Embryonic facial prominence (tissue), 1 donor: ENCODE measurements at regions not wholly inside any gene's neighbourhood (a gene's known extent, or its start where the extent isn't known, plus 50 kb on each side); places are given as distances from the start of the nearest gene placed in this dataset.

Source experiments
- DNase-seq: peaks from one replicate; pipeline ENCODE4 v3.0.0-alpha.2; 2016; ENCODE audit errors: extremely low spot score

DNA sequence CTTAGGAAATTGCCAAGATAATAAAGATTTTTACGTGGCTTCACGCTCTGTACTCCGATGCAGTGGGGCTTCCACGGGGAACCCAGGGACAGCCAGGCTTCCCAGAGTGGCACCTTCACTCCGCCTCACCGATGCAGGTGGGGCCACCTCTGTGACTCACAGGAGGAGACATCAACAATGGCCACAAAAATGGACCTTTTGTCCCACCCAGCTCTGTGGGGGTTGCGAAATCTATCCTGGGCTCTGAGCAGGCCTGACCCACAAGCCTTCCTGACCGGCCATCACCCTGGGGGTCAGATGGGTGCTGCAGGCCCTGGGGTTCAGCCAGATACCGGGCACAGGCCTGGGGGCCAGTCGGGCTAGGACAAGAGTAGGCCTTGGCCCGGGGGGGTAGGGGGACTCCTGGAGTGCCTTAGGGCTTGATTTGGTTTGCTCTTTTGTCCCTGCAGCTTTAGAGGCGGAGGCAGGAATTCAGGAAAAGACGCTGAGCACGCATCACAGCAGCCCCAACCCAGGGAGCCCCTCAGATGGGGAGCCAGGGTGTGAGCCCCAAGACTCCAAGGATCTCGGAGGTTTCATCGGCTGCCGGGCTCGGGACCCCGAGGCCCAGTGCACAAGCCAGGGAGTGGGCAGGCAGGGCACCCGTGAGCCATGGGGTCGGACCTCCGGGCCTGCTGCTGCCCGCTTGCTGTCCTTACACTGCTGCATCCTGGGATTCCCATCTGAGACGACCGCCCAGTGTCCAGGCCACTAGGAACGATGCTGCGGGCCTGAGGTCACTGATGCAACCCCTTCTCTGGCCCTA, 136.5 kb upstream of the NKX1-1 start:
- DNase-seq = no peak

DNA sequence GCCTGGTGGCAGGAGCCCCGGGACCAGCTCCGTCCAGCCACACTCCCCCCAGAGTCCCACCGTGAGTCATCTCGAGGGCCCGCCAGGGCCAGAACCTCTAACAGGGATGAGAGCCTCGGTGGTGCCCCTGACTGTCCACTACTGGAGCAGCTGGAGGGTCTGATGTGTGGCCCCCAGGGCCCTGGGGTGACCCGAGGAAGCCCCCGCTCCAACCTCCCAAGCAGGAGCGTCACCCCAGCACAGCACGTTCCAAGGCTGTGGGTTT, 135.9 kb upstream of the NKX1-1 start:
- no peak for DNase-seq

DNA sequence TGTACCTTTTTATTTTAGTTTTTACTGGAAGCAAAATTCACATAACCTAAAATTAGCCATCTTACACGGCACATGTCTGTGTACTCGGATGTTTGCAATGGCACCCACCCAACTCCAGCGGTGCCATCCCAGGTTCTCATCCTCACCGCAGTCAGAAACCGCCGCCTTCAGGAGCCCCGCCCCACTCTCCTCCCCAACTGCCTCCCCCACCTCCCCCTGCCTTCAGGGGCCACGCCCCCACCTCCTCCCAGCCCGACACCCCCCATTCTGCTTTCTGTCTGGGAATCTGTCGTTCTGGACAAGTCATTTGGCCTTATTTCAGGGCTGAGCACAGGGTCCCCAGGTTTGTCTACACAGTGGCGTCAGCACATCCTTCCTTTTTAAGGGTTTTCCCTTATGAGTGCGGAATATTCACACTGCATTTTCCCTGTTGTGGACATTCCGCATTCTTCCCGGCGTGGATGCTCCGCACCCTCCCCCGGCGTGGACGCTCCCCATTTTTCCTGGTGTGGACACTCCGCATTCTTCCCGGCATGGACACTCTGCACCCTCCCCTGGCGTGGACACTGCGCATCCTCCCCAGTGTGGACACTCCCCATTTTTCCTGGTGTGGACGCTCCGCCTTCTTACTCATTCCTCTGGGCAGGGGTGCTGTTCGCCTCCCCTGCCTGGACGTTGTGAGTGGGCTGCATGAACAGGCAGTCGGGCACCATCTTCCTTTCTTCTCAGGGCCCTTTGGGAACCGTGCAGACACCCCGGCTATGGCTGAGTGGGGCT, 135.4 kb upstream of the NKX1-1 start:
- DNase-seq = no peak

DNA sequence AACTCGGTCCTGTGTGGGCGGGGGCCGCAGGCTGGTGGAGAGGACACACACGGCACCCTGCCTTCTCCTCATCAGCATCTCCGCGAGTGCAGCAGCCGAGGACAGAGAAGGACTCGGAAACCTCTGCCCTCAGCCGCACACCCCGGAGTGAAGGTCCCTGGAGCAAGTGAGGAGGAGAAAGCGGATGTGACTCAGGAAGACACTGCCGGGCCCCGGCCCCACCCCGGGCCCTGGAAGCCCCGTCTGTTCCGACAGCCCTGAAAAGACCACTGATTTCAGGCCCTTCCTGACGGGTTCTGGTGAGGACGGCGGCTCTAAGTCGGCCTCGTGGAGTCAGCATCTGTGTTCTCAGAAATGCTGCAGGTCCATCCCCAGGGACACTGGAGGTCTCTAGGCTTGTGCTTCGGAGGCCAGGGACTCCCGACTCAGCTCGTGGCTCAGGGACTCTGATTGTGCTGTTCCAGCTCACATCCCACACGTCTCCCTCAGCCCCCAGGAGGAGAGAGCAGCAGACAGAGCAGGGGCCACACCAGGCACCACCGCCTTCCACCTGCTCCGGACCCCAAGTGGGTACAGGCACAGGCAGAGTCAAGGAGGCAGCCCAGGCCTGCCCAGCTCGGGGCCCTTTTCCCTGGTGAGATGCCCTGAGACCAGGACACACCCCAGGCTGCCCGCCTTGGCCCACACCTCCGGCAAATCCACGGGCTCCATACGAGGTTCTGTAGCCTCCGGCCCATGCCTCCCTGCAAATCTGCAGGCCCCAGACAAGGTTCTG, 134.5 kb upstream of the NKX1-1 start:
- DNase-seq = no peak

DNA sequence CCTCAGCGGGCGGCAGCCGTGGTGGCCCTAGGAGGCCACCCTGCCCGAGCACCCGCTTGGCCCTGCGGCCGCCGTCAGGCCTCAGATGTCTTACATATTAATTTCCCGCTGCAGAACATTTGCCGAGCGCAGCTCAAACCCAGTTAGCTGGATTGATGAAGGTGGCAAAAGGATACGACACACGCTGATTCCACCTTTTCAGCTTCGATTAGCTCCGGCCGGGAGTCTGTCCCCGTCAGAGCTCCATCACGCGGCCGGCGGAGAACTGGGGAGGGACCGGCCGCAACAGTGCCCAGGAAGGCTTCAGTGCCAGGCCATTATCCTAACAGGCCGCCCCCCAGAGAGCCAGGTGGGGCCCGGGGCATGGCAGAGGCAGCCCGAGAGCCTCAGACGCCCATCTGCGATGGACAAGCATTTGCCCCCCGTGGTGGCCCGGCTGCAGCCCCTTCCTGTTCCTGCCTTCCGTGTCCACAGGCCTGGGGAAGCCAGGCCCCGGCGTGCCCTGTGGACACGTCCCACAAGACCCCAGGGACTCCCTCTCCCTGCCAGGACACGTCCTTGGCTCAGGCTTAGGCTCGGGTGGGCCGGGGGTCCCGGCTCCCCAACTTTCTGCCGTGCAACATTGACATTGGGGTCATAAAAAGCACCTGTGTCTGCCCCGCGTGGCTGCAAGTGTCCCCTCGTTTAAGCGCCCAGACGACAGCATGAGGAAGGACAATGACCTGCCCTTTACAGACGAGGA, 133.8 kb upstream of the NKX1-1 start:
- DNase-seq = no peak

DNA sequence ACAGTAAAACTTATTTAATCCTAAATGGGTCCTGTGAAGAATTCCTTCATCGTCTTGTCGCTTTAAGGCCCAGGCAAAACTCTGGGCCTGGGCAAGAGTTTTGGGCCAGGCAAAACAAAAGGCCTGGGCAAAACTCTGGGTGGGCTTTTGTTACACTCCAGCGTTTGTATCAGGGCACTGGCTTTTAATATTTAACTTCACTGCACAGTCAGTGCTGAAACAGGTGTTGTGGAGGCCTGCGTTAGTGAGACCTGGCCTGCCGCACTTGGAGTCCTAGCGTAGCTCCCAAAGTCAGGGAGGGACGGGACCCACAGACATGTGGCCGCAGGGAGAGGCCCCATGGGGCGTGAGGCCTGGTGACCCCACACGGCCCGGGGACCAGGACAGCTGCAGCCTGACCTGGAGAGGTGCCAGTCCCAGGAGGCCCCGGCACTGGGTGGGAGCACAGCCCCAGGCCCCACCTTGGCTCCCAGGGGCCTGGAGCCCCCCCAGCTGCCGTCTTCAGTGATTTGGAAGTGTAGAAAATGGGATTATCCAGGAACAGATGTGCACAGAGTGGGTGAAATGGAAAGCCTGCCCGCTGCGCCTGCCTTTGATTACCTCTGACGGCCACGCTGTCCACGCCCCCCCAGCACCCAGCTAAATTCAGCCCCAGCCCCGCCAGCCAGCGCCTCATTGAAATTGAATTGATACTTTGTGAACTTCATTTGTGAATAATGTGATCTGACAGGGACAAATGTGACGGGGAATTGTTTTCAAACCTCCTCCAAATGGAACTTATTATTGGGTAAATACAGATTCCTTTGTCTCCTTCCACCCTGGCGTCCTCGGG, 132.9 kb upstream of the NKX1-1 start:
- no peak for DNase-seq

DNA sequence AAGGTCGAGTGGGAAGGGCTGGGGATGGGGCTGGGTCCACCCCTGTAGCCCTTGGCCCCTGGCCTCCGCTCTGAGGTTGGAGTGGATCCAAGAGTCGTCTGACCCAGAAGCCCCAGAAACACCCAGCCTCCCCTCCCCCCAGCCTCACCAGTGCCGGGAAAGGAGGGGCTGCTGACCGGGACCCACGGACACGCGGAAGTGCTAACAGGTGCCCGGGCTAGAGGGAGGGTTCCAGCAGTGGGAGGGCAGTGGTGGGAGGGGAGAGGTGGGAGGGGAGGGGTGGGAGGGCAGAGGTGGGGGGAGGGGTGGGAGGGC, 131.8 kb upstream of the NKX1-1 start:
- DNase-seq = no peak

DNA sequence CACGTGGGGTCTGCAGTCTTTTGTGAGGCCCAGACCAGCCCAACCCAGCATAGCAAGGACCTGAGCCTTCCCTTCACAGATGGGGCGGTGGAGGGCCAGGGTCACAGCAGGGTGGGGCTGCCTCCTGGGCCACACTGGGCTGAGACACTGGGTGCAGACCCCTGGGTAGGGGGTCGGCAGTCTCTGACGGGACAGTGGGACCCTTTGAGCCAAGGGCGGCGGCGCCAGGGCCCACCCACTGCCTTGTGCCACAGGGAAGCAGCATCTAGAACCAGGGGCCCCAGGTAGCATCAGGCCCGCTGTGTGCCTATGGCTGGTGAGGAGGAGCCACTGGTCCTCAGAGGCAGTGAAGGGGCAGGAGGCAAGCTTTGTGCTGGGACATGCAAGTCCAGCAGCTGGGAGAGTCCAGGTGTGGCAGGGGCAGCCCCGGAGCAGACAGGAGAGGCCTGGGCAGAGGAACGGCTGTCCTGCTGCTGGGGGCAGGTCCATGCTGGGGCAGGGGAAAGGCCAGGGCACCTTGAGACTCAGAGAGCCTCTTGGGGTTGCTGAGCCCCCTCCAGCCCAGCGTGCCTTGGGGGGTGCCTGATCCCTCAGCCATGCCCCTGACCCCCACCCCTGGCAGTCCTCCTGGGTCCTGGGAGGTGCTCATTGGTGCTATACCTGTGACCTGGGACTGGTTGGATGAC, 131.3 kb upstream of the NKX1-1 start:
- DNase-seq = no peak

DNA sequence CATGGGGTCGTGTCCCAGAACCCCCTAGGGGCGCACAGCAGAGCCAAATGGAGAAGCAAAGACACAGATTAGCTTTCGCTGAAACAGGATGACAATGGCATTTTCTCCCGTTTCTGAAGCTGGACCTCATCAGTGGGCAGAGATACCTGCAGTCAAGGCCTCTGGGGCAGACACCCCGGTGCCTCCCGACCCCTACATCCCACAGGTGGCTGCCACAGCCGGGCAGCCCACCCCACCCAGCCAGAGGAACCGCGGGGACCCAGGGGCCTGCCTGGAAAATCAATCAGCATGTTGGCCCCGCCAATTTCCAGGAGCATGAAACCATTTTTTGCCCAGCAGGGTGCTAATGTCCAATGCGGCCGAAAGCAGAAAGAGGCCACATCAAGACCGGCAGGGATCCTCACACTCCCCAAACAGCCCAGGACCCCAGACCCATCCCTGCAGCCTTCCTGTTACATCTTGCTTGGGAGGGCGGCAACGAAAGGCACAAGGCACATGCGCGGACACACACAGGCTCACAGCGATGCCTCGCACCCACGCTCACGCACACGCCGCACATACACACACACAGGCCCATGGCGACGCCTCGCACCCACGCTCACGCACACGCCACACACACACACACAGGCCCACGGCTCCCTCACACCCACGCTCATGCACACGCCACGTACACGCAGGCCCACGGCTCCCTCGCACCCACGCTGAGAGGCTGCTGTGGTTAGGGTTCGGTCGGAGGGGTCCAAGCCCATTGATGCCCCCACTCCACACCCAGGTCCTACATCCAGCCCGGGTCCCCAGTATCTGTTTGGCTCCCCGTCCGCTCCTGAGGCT, 130.6 kb upstream of the NKX1-1 start:
- DNase-seq = no peak

DNA sequence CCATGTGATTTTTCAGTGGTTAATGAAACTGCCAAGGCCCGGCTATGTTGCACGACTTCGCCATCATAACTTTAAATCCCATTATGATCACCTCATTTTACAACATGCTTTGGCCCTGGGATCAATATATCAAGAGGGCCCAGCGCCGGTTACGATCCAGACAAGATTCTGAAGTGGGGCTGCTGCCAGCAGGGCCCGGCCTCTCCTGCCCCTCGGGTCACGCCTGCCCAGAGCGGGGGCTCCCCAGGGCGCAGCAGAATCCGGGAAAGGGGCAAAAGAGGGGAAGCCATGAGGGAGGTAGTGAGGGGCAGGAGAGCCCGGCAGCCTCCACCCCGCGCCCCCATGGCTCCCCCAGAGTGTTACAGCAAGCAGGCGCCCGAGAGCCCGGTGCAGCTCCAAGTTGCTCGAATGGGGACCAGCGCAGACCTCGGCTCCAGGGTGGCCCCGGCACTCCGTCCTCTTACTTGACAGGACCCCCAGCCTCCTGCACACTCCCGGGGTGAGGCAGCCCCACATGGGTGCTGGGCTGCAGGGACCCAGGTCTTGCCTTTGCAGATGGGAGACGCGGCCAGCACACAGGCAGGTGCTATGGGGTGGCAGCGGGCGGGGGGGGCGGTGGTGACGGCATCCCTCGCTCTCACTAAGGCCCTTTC, 129.8 kb upstream of the NKX1-1 start:
- no peak for DNase-seq

DNA sequence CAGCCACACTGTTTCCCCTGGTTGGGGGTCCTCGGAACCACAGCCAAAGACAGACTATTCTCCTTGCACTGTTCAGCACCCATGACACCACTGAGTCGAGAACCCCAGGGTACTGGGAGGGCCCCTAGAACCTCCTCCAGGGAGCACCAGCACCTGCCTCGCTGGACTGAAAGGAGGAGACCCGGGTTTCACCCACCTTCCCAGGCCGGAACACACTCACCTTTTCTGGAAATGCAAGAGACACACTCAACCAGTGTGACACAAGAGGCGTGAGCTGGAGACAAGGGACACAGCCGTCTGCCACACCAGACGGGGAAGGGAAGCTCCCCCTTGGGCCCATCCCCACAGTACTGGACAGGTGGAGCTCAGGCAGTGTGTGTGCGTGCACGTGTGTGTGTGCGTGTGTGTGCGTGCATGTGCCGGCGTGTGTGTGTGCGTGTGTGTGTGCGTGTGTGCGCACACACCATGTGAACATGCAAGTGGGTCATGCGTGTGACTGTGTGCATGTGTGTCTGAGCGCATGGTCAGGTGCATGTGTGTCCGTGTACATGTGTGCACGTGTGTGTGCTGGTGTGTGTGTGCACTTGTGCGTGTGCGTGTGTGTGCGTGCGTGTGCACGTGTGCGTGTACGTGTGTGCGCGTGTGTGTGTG, 128.8 kb upstream of the NKX1-1 start:
- DNase-seq = no peak

DNA sequence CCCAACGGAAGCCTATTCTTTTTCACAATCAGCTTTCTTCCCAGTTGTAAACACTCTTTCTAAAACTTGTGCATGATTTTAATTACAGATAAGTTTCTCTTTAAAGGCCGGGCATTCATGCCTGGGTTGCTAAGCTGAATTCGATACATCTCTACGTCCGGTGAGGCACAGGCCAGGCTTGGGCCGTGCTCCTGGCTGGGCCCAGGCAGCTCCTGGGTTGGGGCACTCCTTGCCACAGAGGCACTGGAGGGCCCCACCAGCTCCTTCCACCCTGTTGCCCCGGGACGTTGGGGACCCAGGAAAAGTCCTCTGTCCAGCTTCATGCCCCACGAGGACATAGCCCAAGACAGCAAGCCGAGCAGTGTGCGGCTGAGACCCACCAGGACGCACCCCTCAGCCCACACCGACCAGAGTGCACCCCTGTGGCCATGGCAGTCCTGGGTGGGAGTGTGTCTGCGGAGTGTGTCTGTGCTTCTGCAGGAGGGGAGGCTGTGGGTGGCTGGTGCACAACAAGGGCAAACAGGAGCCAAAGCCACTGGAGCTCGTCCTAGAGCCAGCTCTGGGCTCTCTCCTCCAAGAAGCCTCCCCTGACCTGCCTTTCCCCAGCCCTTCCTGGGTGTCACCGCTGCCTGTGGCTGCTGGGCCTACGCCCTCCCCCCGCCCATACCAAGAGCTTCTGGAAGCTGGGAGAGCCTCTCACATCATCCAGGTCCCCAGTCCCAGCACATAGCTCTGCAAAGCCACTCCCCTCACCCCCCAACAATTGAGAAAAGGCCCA, 128.0 kb upstream of the NKX1-1 start:
- no peak for DNase-seq

DNA sequence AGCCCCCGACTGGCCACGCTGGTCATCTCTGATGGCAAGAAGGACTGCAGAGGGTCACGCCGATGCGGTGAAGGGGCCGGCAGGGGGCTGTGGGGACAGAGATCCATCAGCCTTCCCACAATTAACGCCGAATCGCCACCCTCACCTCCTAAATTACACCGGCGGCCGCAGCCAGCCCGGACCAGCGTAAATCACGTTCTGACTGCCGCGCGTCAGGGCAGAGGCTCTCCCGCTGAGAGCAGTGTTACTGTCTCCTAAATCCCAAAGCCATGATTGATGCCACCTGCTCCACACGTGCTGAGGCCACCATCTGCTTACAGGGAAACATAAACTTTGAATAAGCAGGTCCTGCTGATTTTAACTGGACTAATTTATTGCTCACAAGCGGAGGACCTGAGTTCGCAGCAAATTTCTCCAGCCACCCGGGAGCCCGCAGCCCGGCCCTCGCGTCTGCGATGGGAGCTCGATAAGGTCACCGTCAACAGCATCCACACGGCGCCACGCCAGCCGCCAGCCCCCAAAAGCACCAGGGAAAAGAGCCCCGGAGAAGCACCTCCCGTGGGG, 127.3 kb upstream of the NKX1-1 start:
- DNase-seq = no peak

DNA sequence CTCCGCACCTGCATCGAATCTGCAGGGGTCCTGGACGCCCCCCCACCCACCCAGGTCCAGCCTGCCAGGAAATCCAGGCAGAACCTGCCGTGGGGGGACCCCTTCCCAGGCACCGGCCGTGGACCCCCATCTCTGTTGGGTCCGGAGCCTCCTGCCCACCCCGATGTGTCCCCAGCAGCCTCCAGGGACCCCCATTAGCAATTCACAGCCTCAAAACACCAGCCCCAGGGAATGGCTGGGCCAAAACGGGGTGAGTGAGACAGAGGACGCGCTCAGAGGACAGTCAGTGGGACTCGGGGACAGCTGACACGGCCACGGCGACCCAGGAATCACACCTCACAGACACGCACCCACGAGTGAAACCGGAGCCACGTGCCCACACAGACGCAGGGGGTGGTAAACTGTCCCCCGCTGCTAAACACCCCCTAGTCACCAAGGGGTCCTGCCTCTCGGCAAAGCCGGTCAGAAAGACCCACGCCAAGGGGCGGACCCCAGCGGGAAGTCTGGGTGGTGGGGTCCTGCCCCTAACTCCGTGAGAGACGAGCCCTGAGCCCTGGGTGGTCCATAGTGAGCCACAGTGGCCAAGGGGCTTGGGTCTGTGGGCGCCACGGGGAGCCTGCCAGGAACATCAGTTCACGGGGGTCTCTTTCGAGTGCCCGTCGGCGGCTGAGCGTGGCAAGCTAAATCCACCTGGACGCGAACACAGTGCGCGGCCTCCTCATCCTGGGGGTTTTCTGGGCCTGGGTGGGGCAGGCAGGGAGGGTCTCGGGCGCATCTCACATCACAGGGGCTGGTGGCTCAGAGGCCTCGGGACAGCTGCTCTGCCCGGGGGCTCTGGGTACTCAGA, 126.5 kb upstream of the NKX1-1 start:
- no peak for DNase-seq

DNA sequence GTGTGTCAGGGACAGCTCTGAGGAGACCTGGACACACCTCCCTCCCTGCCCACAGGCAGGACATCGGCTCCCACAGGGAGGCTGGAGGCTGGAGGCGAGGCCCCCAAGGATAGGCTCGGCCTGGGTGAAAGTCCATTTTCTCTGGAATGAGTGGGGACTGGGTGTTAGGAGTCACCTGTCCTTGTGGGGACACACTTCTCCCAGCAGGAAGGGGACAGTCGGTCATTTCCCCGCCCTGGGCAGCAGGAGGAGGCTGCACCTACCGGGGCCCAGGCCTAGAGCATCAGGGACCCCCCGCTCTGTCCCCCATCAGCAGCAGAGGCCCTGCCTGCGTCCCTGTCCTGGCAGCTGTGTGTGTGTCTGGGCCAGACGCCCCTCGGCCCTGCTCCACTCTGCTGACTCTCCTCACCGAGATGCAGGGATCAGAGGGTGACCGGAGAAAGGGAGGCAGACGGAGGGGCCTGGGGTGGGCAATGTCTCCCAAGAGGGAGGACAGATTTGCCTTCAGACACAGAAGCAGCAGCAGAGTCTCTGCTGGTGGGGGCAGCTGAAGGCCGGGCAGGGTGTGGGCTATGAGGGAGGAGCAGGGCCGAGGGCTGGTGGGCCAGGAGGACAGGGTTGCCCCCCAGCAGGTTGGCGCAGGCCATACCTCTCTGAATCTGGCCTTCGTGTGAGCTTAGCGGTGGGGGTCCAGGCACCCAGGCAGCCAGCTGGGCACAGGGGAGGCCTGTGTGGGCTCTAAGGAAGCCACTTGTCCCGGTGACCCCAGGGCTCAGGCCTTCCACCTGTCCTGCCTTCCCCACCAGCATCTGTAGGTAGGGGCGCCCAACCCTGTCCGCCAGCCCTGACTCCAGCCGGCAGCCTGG, 125.7 kb upstream of the NKX1-1 start:
- DNase-seq = no peak

DNA sequence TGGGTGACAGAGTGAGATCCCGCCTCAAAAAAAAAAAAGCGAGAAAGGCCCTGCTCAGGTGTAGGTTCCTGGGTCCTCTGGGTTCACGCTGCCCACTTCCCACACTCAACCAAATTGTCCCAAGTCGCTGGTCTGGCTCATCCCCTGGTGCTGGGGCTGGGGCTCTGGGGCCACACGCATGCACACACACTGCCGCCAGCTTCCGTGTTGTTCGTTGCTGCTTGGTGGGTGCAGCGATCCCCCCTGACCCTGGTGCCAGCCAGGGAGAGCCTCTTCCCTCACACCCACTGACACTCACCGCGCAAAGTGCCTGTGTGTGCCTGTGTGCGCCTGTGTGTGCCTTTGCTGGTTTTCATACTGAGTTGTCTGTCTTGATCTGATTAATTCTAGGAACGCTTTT, 124.1 kb upstream of the NKX1-1 start:
- no peak for DNase-seq
